Vagina (tissue), 2 donors: ENCODE measurements at regions not wholly inside any gene's neighbourhood (a gene's known extent, or its start where the extent isn't known, plus 50 kb on each side); places are given as distances from the start of the nearest gene placed in this dataset.

ENCODE experiments used
- CTCF ChIP-seq, 3 experiments: fragments of 450-650 bp in 2 of 3; fragments of 200-600 bp in 1 of 3; sonication (generic) in 1 of 3; IDR thresholded peaks; one replicate each; pipeline ENCODE4 v1.5.1; 2017 to 2019; ENCODE audit warnings: antibody characterized with exemption in 3 of 3, mild to moderate bottlenecking in 2 of 3, moderate library complexity in 2 of 3
- POLR2AphosphoS5 ChIP-seq, 2 donors: sonication (generic); formaldehyde crosslinking; IDR thresholded peaks; one replicate each; pipeline ENCODE4 v1.9.0; 2017; ENCODE audit warnings: antibody characterized with exemption in 2 of 2, mild to moderate bottlenecking in 2 of 2, low read depth in 1 of 2; ENCODE audit not compliant: insufficient read depth in 1 of 2

- TF ChIP-seq CTCF (IDR thresholded peaks at IDR 0.05) (no peak), POLR2AphosphoS5 (IDR thresholded peaks at IDR 0.05; ENCODE audit: insufficient read depth in 1 of 2, low read depth in 1 of 2) (no peak)
Observed at GRCh38 chr1:36717431-36717830, 234.7 kb upstream of the CSF3R start.
